H1 (cell line): ENCODE measurements at regions not wholly inside any gene's neighbourhood (a gene's known extent, or its start where the extent isn't known, plus 50 kb on each side); places are given as distances from the start of the nearest gene placed in this dataset.

ENCODE experiments used
- CTCF ChIA-PET: fragments of 300-600 bp; sonication (Branson Sonifier 250); formaldehyde crosslinking; loops from one replicate; lab custom pipeline; 2021; ENCODE audit not compliant: partially characterized antibody; lab: Charles Lee
- POLR2A ChIA-PET: fragments of 300-600 bp; sonication (Branson Sonifier 250); formaldehyde crosslinking; loops from one replicate; lab custom pipeline; 2021; ENCODE audit warnings: inconsistent platforms; ENCODE audit not compliant: partially characterized antibody; lab: Charles Lee
- DNase-seq, 2 experiments: peaks; one replicate each; pipeline versions ENCODE4 v3.0.0 to v3.0.0-alpha.2; 2010 to 2022; ENCODE audit warnings: low spot score in 2 of 2, low read depth in 1 of 2, mixed read lengths in 1 of 2
- FAIRE-seq: peaks from 2 replicates; lab custom pipeline; 2011; peaks lifted over from hg19 to GRCh38; lab: Jason Lieb, UNC
- H2AFZ ChIP-seq: 2 replicates; pipeline ENCODE4 v1.8.1; 2012; ENCODE audit warnings: low read length, inconsistent platforms
- H2AK5ac ChIP-seq: 2 replicates; pipeline ENCODE4 v1.6.1; 2013; ENCODE audit warnings: low read depth, low read length
- H2BK120ac ChIP-seq: replicated peaks from 2 replicates; pipeline ENCODE3; 2013; ENCODE audit warnings: low read depth, low read length, inconsistent platforms
- H2BK12ac ChIP-seq: 2 replicates; pipeline ENCODE4 v1.6.1; 2013; ENCODE audit warnings: low read depth, low read length
- H2BK15ac ChIP-seq: 2 replicates; pipeline ENCODE4 v1.6.1; 2013; ENCODE audit warnings: low read length
- H2BK20ac ChIP-seq: 2 replicates; pipeline ENCODE4 v1.6.1; 2013; ENCODE audit warnings: low read length
- H2BK5ac ChIP-seq: 2 replicates; pipeline ENCODE4 v1.6.1; 2013; ENCODE audit warnings: low read depth, low read length
- H3K14ac ChIP-seq: 2 replicates; pipeline ENCODE4 v1.6.1; 2013; ENCODE audit warnings: inconsistent platforms; ENCODE audit not compliant: insufficient read length
- H3K18ac ChIP-seq: 2 replicates; pipeline ENCODE4 v1.6.1; 2013; ENCODE audit warnings: low read length; ENCODE audit errors: extremely low read depth
- H3K23ac ChIP-seq: 2 replicates; pipeline ENCODE4 v1.6.1; 2013; ENCODE audit warnings: inconsistent platforms; ENCODE audit not compliant: insufficient read length
- H3K23me2 ChIP-seq: 2 replicates; pipeline ENCODE4 v1.6.1; 2013; ENCODE audit warnings: low read depth, low read length
- H3K27ac ChIP-seq: 2 replicates; pipeline ENCODE4 v1.6.1; 2011; ENCODE audit warnings: low read depth, low read length, inconsistent platforms
- H3K27me3 ChIP-seq, 4 experiments: replicated peaks in 1 of 4; 1 replicate in 1 of 4; 2 replicates in 3 of 4; pipeline versions ENCODE4 v1.6.1 to v1.8.1; 2011 to 2013; ENCODE audit warnings: low read length in 3 of 4, mild to moderate bottlenecking in 3 of 4, inconsistent platforms in 2 of 4, mixed read lengths in 2 of 4, moderate library complexity in 1 of 4; ENCODE audit not compliant: control insufficient read depth in 3 of 4, insufficient read depth in 3 of 4; ENCODE audit errors: extremely low read depth in 1 of 4
- H3K36me3 ChIP-seq, 4 experiments: 2 replicates each; pipeline versions ENCODE4 v1.6.1 to v1.8.1; 2011 to 2013; ENCODE audit warnings: mild to moderate bottlenecking in 4 of 4, low read length in 3 of 4, moderate library complexity in 2 of 4, control low read depth in 1 of 4, inconsistent platforms in 1 of 4; ENCODE audit not compliant: insufficient read depth in 4 of 4, control insufficient read depth in 2 of 4
- H3K4ac ChIP-seq: replicated peaks from 2 replicates; pipeline ENCODE3; 2013; ENCODE audit warnings: low read length, low read depth, mixed read lengths, inconsistent platforms; ENCODE audit not compliant: insufficient read length
- H3K4me1 ChIP-seq, 4 experiments: replicated peaks in 1 of 4; 1 replicate in 1 of 4; 2 replicates in 3 of 4; pipeline versions ENCODE4 v1.6.1 to v1.8.1; 2011 to 2013; ENCODE audit warnings: low read length in 3 of 4, inconsistent platforms in 2 of 4, mixed read lengths in 1 of 4; ENCODE audit not compliant: insufficient read depth in 4 of 4, control insufficient read depth in 3 of 4
- H3K4me2 ChIP-seq, 2 experiments: 2 replicates each; pipeline versions ENCODE4 v1.6.1 to v1.8.1; 2011 to 2013; ENCODE audit warnings: low read depth in 2 of 2, low read length in 2 of 2, control low read depth in 1 of 2, inconsistent platforms in 1 of 2, mild to moderate bottlenecking in 1 of 2; ENCODE audit not compliant: insufficient read depth in 1 of 2
- H3K4me3 ChIP-seq, 4 experiments: fragments of 200-600, 300-600 bp in 1 of 4; sonication (generic), shearing (Covaris generic), sonication (Bioruptor Twin) in 1 of 4; 2 replicates each; pipeline versions ENCODE4 v1.5.1 to v1.8.1; 2011 to 2016; ENCODE audit warnings: low read length in 4 of 4, low read depth in 3 of 4, control low read depth in 2 of 4, inconsistent platforms in 2 of 4, mild to moderate bottlenecking in 2 of 4, mixed read lengths in 1 of 4, moderate library complexity in 1 of 4; ENCODE audit not compliant: insufficient read depth in 2 of 4; ENCODE audit errors: extremely low read depth in 1 of 4
- H3K56ac ChIP-seq: replicated peaks from 2 replicates; pipeline ENCODE3; 2013; ENCODE audit warnings: low read depth, mild to moderate bottlenecking, mixed read lengths, low read length, inconsistent platforms; ENCODE audit not compliant: insufficient read length
- H3K79me1 ChIP-seq: 2 replicates; pipeline ENCODE4 v1.6.1; 2013; ENCODE audit warnings: low read depth, low read length, control low read depth
- H3K79me2 ChIP-seq, 2 experiments: 2 replicates each; pipeline versions ENCODE4 v1.6.1 to v1.8.1; 2012 to 2013; ENCODE audit warnings: low read length in 2 of 2, mild to moderate bottlenecking in 2 of 2, inconsistent platforms in 1 of 2; ENCODE audit not compliant: insufficient read depth in 2 of 2, control insufficient read depth in 1 of 2
- H3K9ac ChIP-seq, 4 experiments: replicated peaks in 1 of 4; 1 replicate in 1 of 4; 2 replicates in 3 of 4; pipeline versions ENCODE4 v1.6.1 to v1.8.1; 2011 to 2013; ENCODE audit warnings: low read depth in 3 of 4, low read length in 3 of 4, control low read depth in 2 of 4, mild to moderate bottlenecking in 2 of 4, moderate library complexity in 2 of 4, inconsistent platforms in 1 of 4; ENCODE audit errors: extremely low read depth in 1 of 4
- H3K9me3 ChIP-seq, 2 experiments: 2 replicates each; pipeline versions ENCODE4 v1.6.1 to v1.8.1; 2012 to 2013; ENCODE audit warnings: mild to moderate bottlenecking in 2 of 2, moderate library complexity in 2 of 2, control low read depth in 1 of 2, inconsistent platforms in 1 of 2, low read depth in 1 of 2, low read length in 1 of 2, mixed read lengths in 1 of 2; ENCODE audit not compliant: insufficient read depth in 2 of 2
- H4K20me1 ChIP-seq, 2 experiments: replicated peaks in 1 of 2; 2 replicates each; pipeline versions ENCODE3 to v1.8.1; 2011 to 2013; ENCODE audit warnings: inconsistent platforms in 2 of 2, low read length in 2 of 2, mild to moderate bottlenecking in 1 of 2; ENCODE audit not compliant: insufficient read depth in 2 of 2, control insufficient read depth in 1 of 2
- H4K5ac ChIP-seq: 2 replicates; pipeline ENCODE4 v1.6.1; 2013; ENCODE audit warnings: low read length, low read depth, mixed read lengths, inconsistent platforms; ENCODE audit not compliant: insufficient read length
- H4K8ac ChIP-seq: 2 replicates; pipeline ENCODE4 v1.8.0; 2013; ENCODE audit warnings: mild to moderate bottlenecking, moderate library complexity, low read length, inconsistent platforms; ENCODE audit not compliant: insufficient read depth; ENCODE audit errors: extremely low read depth
- H4K91ac ChIP-seq: replicated peaks from 2 replicates; pipeline ENCODE3; 2013; ENCODE audit warnings: low read length, mixed read lengths, inconsistent platforms; ENCODE audit not compliant: insufficient read length
- BRCA1 ChIP-seq: IDR thresholded peaks from 2 replicates; pipeline ENCODE4 v1.6.1; 2012; ENCODE audit warnings: low read depth, low read length, improper control_type of control experiment
- EGR1 ChIP-seq: IDR thresholded peaks from 2 replicates; pipeline ENCODE4 v1.6.1; 2011; ENCODE audit warnings: low read depth, low read length, borderline replicate concordance
- SIRT6 ChIP-seq: IDR thresholded peaks from one replicate; pipeline ENCODE4 v1.7.1; 2012; ENCODE audit warnings: low read length, inconsistent platforms
- YY1 ChIP-seq: IDR thresholded peaks from 2 replicates; pipeline ENCODE4 v1.6.1; 2011; ENCODE audit warnings: low read depth, mild to moderate bottlenecking, low read length
- ZNF274 ChIP-seq: IDR thresholded peaks from 2 replicates; pipeline ENCODE4 v1.7.0; 2012; ENCODE audit warnings: low read length, borderline replicate concordance; ENCODE audit errors: extremely low read depth
- TF ChIP-seq, protein P1 (sequence below): IDR thresholded peaks from 2 replicates; pipeline ENCODE4 v1.6.1; 2012; ENCODE audit warnings: low read length, inconsistent platforms
- TF ChIP-seq, protein P2 (sequence below): IDR thresholded peaks from 2 replicates; pipeline ENCODE4 v1.6.1; 2011; ENCODE audit warnings: low read length, improper control_type of control experiment

DNA sequence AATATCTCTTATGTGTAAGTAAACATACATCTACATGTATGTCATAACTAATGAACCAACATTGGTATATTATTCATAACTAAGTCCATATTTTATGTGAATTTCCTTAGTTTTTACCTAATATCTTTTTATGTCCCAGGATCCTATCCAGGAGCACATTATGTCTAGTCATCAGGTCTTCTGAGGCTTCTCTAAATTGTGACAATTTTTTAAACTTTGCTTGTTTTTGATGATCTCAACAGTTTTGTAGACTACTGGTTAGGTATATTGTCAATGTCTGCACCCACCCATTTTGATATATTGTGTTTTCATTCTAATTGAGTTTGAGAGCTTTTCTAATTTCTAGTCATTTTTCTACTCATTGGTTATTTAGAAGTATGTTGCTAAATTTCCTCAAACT, 288.2 kb upstream of the DIO3 start:
- no peak for DNase-seq
- ChIA-PET CTCF (no interaction called here), POLR2A (no interaction called here)
- no peak overlapping the region for H4K5ac ChIP-seq
- no peak for FAIRE-seq
- no peak overlapping the region for H4K91ac ChIP-seq
- no peak overlapping the region for H3K4ac ChIP-seq
- H2BK5ac ChIP-seq: no peak overlapping the region
- H3K4me1 ChIP-seq: no peaks in the 10 kb centered on the region
- no peak overlapping the region for H3K4me3 ChIP-seq
- no peak overlapping the region for H2AFZ ChIP-seq
- no peak overlapping the region for H2BK12ac ChIP-seq
- no peak overlapping the region for H2BK120ac ChIP-seq
- H3K79me2 ChIP-seq: no peaks in the 10 kb centered on the region
- no peaks in the 10 kb centered on the region for H3K79me1 ChIP-seq
- no peaks in the 10 kb centered on the region for H3K27me3 ChIP-seq
- H3K36me3 ChIP-seq: no peaks in the 10 kb centered on the region
- no peak overlapping the region for H4K8ac ChIP-seq
- no peak overlapping the region for H2AK5ac ChIP-seq
- no peak overlapping the region for H3K23ac ChIP-seq
- no peak for TF ChIP-seq SIRT6
- TF ChIP-seq, protein P1, sequence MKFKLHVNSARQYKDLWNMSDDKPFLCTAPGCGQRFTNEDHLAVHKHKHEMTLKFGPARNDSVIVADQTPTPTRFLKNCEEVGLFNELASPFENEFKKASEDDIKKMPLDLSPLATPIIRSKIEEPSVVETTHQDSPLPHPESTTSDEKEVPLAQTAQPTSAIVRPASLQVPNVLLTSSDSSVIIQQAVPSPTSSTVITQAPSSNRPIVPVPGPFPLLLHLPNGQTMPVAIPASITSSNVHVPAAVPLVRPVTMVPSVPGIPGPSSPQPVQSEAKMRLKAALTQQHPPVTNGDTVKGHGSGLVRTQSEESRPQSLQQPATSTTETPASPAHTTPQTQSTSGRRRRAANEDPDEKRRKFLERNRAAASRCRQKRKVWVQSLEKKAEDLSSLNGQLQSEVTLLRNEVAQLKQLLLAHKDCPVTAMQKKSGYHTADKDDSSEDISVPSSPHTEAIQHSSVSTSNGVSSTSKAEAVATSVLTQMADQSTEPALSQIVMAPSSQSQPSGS: no peak
- TF ChIP-seq BRCA1: no peak
- TF ChIP-seq ZNF274: no peak
- TF ChIP-seq, protein P2, sequence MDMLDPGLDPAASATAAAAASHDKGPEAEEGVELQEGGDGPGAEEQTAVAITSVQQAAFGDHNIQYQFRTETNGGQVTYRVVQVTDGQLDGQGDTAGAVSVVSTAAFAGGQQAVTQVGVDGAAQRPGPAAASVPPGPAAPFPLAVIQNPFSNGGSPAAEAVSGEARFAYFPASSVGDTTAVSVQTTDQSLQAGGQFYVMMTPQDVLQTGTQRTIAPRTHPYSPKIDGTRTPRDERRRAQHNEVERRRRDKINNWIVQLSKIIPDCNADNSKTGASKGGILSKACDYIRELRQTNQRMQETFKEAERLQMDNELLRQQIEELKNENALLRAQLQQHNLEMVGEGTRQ: no peak
- no peak for TF ChIP-seq EGR1
- no peak for TF ChIP-seq YY1
- no peak overlapping the region for H3K4me2 ChIP-seq
- no peak overlapping the region for H2BK15ac ChIP-seq
- no peak overlapping the region for H3K18ac ChIP-seq
- no peak overlapping the region for H3K9ac ChIP-seq
- H3K56ac ChIP-seq: no peak overlapping the region
- no peaks in the 10 kb centered on the region for H4K20me1 ChIP-seq
- no peak overlapping the region for H3K27ac ChIP-seq
- H3K23me2 ChIP-seq: no peaks in the 10 kb centered on the region
- H2BK20ac ChIP-seq: no peak overlapping the region
- no peak overlapping the region for H3K14ac ChIP-seq
- no peaks in the 10 kb centered on the region for H3K9me3 ChIP-seq
